ENCODE measurements at regions not wholly inside any gene's neighbourhood (a gene's known extent, or its start where the extent isn't known, plus 50 kb on each side); places are given as distances from the start of the nearest gene placed in this dataset.
A peak's percentile ranks its signal among the peaks of the same experiment; 100 is the strongest.

DNA sequence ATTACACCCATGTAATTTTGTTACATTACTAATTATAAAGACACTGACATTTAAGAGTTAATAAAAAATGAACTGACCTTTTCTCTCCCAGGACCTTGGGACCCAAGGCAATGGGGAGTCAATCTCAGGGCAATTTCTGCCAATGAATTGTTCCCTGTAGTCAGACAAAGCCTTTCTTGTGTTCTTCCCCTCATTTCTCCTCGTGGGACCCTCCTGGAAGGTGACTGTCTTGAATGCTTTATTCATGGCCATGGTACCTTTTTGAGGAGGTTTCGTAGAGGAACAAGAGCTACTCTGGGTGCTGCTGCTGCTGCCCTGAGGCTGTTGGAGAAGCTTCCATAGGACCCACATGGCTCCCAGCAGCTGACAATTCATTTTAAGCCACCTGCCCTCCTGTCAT, 190.3 kb downstream of the SNX18 start:
- DNase-seq: no peak

- DNase-seq: no peak
These were observed 188.6 kb downstream of the SNX18 start for GRCh38 chr5:54705994-54706653.

GRCh38 chr5:54704825-54705224, 187.3 kb downstream of the SNX18 start:
- no peak for DNase-seq

GRCh38 chr5:54704333-54704732, 186.8 kb downstream of the SNX18 start:
- no peak for DNase-seq

DNA sequence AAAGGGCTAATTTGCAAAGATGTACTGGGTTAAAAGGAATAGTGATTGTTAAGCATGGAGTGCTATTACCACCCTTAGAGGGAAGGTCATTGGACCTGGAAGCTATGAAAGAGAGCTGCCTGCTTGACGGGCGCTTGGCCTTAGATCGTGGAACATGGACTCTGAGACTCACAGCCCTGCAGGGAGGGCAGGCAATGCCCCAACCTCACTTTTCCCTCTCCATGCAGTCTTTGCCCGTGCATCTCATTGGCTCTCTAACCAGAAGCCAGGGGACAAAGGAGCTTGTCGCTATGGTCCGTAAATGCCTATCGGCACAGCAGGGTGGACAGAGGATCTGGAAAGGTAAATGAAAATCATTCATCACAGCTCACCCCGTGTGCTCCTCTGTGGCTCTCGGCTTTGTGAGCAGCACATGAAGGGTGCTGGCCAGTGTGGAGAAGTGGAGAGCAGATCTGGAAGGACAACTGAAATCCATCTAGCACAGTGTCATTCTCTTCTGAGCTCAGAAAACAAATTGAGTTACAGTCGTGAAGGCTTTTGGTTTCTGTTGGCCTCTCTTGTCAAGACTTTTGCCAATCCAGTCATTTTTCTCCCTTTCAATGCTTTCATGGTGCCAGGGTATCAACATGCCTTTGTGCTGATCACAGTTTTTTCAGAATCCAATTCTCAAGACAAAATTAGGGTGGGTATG, 186.2 kb downstream of the SNX18 start:
- DNase-seq: no peak

GRCh38 chr5:54703133-54703532, 185.6 kb downstream of the SNX18 start:
- DNase-seq: no peak

GRCh38 chr5:54702470-54702869, 184.9 kb downstream of the SNX18 start:
- no peak for DNase-seq

GRCh38 chr5:54700986-54701578, 183.5 kb downstream of the SNX18 start:
- DNase-seq: no peak

DNA sequence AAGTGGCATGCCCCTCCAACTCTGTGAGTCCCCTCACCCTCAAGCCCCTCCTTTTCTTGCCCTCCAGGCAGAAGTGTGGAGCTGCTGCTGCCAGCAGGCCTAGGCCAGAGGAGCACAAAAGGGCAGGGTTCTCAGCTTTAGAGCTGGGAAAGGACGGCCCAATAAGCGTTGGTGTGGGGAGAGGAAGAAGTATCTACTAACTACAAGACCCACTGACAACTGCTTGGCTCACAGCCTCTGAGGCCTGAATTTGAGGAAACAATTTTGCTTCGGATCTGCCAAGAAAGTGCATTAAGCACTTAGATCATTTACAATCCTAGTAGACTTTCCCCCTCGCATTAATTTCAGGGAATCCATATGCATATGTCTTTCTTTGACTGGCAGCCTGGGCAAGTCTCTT, 179.4 kb downstream of the SNX18 start:
- no peak for DNase-seq

- DNase-seq: no peak
These were observed 178.8 kb downstream of the SNX18 start for GRCh38 chr5:54696346-54696745.

GRCh38 chr5:54695198-54695966, 177.8 kb downstream of the SNX18 start:
- no peak for DNase-seq

DNA sequence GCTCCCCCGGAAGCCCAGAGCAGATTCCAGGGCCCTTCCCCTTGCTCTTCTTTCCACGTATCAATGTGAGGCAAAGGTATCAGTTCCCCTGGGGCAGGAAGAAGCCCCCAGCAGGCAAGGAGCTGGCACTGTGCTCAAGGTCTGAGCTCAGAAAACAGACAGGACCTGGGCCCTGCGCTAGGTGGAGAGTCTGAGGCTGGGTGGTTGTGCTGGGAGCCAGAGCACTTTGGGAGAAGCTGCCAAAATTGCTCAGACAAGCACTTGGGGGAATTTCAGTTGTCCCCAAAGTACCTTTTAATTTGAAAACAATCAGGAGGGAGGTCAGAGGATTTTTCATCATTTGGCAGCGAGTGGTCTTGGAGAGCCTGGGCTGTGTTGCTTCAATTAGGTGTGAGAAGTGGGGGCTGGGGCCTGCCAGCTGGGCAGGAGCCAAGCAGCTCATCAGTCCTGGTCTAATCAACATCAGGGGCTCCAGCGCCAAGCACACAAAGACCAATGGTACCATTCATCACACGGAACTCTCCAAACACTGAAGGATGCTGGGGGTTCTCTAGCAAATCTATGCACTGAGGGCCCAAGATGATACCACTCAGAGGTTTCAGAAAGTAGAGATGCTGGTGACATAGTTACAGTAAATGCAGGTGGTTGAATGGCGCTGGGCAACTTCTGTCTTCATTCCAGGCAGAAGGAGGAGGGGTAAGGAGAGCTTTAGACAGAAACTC, 176.5 kb downstream of the SNX18 start:
- DNase-seq: no peak

DNA sequence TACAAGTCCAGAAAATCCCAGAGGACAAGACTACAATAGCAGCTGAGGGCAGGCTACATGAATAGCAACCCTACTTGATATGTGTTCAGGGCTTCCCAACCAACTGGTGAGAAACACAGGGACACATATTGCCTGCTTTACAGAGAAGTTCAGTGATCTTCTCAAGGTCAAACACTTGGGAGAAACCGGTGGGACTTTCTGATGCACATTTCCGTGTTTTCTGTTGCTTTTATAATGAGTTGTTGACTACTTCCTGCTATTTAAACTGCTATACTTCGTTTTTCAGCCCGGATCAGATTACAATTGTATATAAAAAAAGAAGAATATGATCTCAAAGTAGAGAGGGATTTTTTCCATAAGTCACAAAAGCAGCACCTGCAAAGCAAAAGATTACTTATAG, 175.1 kb downstream of the SNX18 start:
- DNase-seq: no peak

- DNase-seq: no peak
These were observed 174.1 kb downstream of the SNX18 start for GRCh38 chr5:54691656-54692055.

GRCh38 chr5:54689411-54690251, 172.1 kb downstream of the SNX18 start:
- DNase-seq: no peak

DNA sequence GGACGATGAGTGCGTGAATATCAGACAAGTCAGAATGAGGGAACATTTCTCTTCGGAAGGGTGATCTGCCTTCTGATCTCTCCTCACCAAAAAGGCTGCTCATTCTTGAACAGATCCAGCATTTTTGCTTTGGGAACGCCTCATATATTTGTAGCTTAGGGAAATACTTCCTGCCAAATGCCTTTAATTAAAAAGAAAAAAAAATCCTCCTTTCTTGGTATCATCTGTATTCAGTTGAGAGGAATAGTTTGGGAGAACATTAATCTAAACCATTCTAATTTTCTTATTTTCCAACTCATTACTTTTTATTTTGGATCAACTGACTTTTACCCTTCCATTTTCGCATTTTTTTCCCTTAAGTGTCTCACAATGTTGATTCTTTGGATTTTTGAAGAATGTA, 163.4 kb downstream of the SNX18 start:
- no peak for DNase-seq

DNA sequence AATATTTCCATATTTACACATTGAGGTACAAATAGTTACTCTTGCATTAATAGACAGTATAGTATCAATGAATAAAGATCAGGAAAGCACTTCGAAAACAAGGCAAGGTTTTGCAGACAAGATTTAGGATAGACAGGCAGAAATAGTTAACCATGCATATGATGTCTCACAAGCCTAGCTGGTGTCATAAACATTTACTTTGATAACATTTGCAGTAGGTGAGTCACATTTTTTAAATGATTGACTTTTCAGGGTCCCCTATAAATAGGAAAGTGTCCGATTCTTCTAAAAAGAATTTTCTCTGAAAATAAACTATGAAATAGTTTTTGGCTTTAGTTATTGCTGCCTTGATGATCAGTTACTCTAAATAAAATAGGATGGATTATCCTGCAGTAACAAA, 162.1 kb downstream of the SNX18 start:
- DNase-seq: no peak

- no peak for DNase-seq
These were observed 161.2 kb downstream of the SNX18 start for GRCh38 chr5:54678737-54679136.

GRCh38 chr5:54676481-54677340, 159.2 kb downstream of the SNX18 start:
- no peak for DNase-seq

DNA sequence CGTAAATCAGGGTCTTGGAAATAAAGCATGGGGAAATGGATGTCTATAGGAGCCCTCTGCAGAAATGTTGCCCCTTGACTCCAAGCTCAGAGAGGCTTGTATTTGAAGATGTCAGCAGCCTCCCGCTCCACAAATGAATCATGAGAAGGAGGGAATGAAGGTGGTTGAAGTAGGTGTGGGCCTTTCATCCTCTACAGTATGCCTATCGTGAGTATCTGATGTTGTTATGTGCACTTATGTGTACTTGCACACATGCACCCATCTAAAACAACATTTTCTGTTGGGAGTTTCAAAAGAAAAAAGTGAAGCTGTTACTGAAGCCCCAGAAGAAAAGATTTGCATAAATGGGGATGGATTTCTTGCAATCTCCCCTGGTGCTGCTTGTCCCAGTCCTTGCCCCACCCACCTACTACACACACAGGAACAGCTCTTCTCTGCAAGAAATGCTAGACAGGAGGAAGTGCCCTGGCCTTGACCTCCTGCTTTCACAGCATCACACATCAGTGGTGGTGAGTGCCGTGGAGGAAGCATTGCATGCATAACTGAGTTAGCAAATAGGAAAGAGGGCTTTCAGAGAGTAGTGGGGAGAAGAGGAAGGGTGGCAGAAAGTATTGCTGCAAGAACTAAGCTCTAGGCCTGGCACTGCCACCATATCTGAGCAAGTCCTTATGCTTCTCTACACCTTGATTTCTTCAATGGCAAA, 156.1 kb downstream of the SNX18 start:
- DNase-seq: peak; percentile 31

Measured in activated CD4-positive, alpha-beta T cell treated with anti-CD3 and anti-CD28 coated beads for 48 hours (primary cell).